Gastroesophageal sphincter (tissue), 4 donors: ENCODE measurements at regions not wholly inside any gene's neighbourhood (a gene's known extent, or its start where the extent isn't known, plus 50 kb on each side); places are given as distances from the start of the nearest gene placed in this dataset.
A peak's percentile ranks its signal among the peaks of the same experiment; 100 is the strongest.

Experiments
- ATAC-seq: fragments of 150-250 bp; one replicate; pipeline ENCODE4 v1.9.1; 2016; ENCODE audit warnings: mild to moderate bottlenecking, moderate library complexity
- H3K27ac ChIP-seq, 4 donors: fragments of 200-600 bp; sonication (generic) in 3 of 4; 1 replicate in 3 of 4; 2 replicates in 1 of 4; pipeline ENCODE4 v1.5.1; 2016 to 2019
- H3K27me3 ChIP-seq: fragments of 200-600 bp; sonication (generic); one replicate; pipeline ENCODE4 v1.5.1; 2019
- H3K36me3 ChIP-seq, 2 donors: fragments of 200-600 bp; sonication (generic); one replicate each; pipeline ENCODE4 v1.5.1; 2019; ENCODE audit warnings: control low read depth in 1 of 2
- H3K4me1 ChIP-seq, 3 donors: fragments of 200-600 bp; sonication (generic); 1 replicate in 2 of 3; 2 replicates in 1 of 3; pipeline ENCODE4 v1.5.1; 2016 to 2019; ENCODE audit warnings: control low read depth in 2 of 3
- H3K4me3 ChIP-seq, 2 donors: fragments of 200-600 bp; sonication (generic); one replicate each; pipeline ENCODE4 v1.5.1; 2019; ENCODE audit warnings: mild to moderate bottlenecking in 1 of 2, moderate library complexity in 1 of 2
- H3K9me3 ChIP-seq, 3 donors: fragments of 200-600 bp; sonication (generic); one replicate each; pipeline ENCODE4 v1.5.1; 2017 to 2019; ENCODE audit warnings: control low read depth in 2 of 3
- CTCF ChIP-seq, 4 experiments: fragments of 200-600 bp in 2 of 4; fragments of 450-650 bp in 2 of 4; sonication (generic) in 1 of 4; IDR thresholded peaks; one replicate each; pipeline ENCODE4 v1.5.1; 2017 to 2019; ENCODE audit warnings: antibody characterized with exemption in 4 of 4, mild to moderate bottlenecking in 2 of 4, moderate library complexity in 2 of 4
- EP300 ChIP-seq: sonication (generic); formaldehyde crosslinking; IDR thresholded peaks from one replicate; pipeline ENCODE4 v1.6.1; 2017; ENCODE audit warnings: antibody characterized with exemption, mild to moderate bottlenecking
- POLR2A ChIP-seq, 2 donors: fragments of 450-650 bp; IDR thresholded peaks; one replicate each; pipeline ENCODE4 v1.6.1; 2017; ENCODE audit warnings: antibody characterized with exemption in 2 of 2, mild to moderate bottlenecking in 2 of 2, moderate library complexity in 1 of 2
- POLR2AphosphoS5 ChIP-seq: sonication (generic); formaldehyde crosslinking; IDR thresholded peaks from one replicate; pipeline ENCODE4 v1.6.1; 2017; ENCODE audit warnings: antibody characterized with exemption
- whole genome bisulfite sequencing, 2 donors: methylation state at CpG; one replicate each; pipeline ENCODE4 v1.1.5; 2018; ENCODE audit warnings: low coverage in 1 of 2; 5-methylcytosine and 5-hydroxymethylcytosine counted together

- ATAC-seq, result no peak
- 35 to 49% methylated on average over 2 to 3 of the region's 3 CpGs for WGBS, 2 donors
These were observed 274.1 kb upstream of the WWC1 start for GRCh38 chr5:168017313-168017712.

GRCh38 chr5:168019143-168019542 is 272.3 kb upstream of the WWC1 start:
- TF ChIP-seq CTCF (IDR thresholded peaks at IDR 0.05) (no peak), POLR2A (IDR thresholded peaks at IDR 0.05) (no peak), EP300 (no peak), POLR2AphosphoS5 (no peak)
- Histone ChIP-seq H3K4me3 (no peak overlapping the region), H3K27me3 (peaks cover 5% of the 10 kb centered on the region), H3K4me1 (peaks cover 0 to 15% (median 0%) of the 10 kb centered on the region in 3 donors), H3K27ac (no peak overlapping the region), H3K9me3 (no peaks in the 10 kb centered on the region), H3K36me3 (no peaks in the 10 kb centered on the region)
- ATAC-seq, result no peak
- 90 to 93% methylated on average over 3 of the region's 3 CpGs for WGBS, 2 donors

More at GRCh38 chr5:168017313-168017712, 274.1 kb upstream of the WWC1 start:
- no peaks in the 10 kb centered on the region for H3K36me3 ChIP-seq
- H3K4me3 ChIP-seq, result no peak overlapping the region
- H3K27ac ChIP-seq, result no peak overlapping the region
- TF ChIP-seq POLR2AphosphoS5, result no peak
- no peaks in the 10 kb centered on the region for H3K9me3 ChIP-seq
- H3K27me3 ChIP-seq, result no peaks in the 10 kb centered on the region
- H3K4me1 ChIP-seq, result peaks cover 0 to 1% (median 0%) of the 10 kb centered on the region in 3 donors

- WGBS, 2 donors, result 42 to 53% methylated on average over 8 to 11 of the region's 11 CpGs
- TF ChIP-seq CTCF (IDR thresholded peaks at IDR 0.05) (peak in 2 of 4 experiments; percentile 6 to 27), POLR2A (IDR thresholded peaks at IDR 0.05) (no peak)
- ATAC-seq, result no peak
These were observed 270.7 kb upstream of the WWC1 start for GRCh38 chr5:168020542-168021294.

GRCh38 chr5:168022446-168023169 is 268.8 kb upstream of the WWC1 start:
- ATAC-seq, result no peak
- peak overlapping the region in 1 of 4 donors; percentile 11 for H3K27ac ChIP-seq
- WGBS, 2 donors, result 60 to 61% methylated on average over 11 to 15 of the region's 16 CpGs

More at GRCh38 chr5:168020542-168021294, 270.7 kb upstream of the WWC1 start:
- Histone ChIP-seq H3K27ac (no peak overlapping the region), H3K9me3 (no peaks in the 10 kb centered on the region), H3K36me3 (no peaks in the 10 kb centered on the region), H3K27me3 (peaks cover 5% of the 10 kb centered on the region), H3K4me1 (peaks cover 0 to 15% (median 0%) of the 10 kb centered on the region in 3 donors), H3K4me3 (no peak overlapping the region)

More at GRCh38 chr5:168022446-168023169, 268.8 kb upstream of the WWC1 start:
- Histone ChIP-seq H3K27me3 (peaks cover 5% of the 10 kb centered on the region), H3K4me3 (no peak overlapping the region), H3K36me3 (no peaks in the 10 kb centered on the region), H3K4me1 (peaks cover 0 to 15% (median 0%) of the 10 kb centered on the region in 3 donors), H3K9me3 (no peaks in the 10 kb centered on the region)
- no peak for TF ChIP-seq EP300
- no peak for TF ChIP-seq POLR2A (IDR thresholded peaks at IDR 0.05)
- TF ChIP-seq CTCF (IDR thresholded peaks at IDR 0.05), result no peak
- no peak for TF ChIP-seq POLR2AphosphoS5
